ENCODE measurements at regions not wholly inside any gene's neighbourhood (a gene's known extent, or its start where the extent isn't known, plus 50 kb on each side); places are given as distances from the start of the nearest gene placed in this dataset.

DNA sequence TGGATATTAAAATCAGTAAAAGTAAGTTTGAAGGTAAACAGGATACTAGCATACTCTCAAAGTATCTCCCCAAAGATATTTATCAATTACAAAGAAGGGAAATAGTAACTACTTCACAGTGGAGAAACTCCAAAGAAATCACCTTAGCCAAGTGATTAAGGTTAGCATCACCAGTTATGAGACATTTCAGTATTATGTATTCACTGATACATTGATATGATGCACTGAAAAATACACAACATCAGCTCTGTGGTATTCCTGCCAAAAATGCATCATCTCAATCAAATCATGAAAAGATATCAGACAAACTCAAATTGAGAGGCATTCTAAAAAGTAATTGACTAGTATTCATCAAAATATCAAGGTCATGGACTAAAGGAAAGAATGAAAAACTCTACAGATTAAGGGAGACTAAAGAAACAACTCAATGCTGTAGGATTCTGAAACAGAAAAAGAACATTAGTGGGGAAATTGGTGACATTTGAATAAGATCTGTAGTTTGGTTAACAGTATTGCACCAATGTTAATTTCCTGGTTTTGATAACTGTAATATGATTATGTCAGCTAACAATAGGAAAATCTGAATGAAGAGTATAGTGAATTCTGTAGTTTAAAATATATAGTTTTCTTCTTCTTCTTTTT, 215.4 kb downstream of the UACA start:
- no peak for DNase-seq

GRCh38 chr15:70545526-70545925, 217.8 kb downstream of the UACA start:
- DNase-seq, result no peak

GRCh38 chr15:70541511-70541910, 221.8 kb downstream of the UACA start:
- DNase-seq, result no peak

GRCh38 chr15:70539912-70540530, 223.3 kb downstream of the UACA start:
- no peak for DNase-seq

GRCh38 chr15:70539409-70539808, 223.9 kb downstream of the UACA start:
- DNase-seq, result no peak

DNA sequence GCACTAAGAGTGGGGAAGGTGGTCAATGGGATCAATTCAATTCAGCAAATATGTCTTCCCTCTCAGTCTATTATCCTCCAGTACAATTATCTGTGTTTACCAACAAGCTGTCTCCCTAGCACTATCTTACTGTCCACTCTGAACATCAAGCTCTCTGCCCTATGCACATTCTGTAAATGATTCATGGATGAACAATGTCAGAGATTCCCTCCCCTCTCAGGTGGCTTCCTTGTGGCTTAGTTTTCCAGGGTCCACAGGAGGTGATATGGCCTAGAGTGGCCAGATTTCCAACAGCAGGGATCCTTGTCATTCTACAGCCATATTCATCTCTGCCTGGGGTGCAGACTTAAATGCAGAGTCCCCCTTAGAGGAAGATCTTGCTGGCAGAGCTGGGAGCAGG, 225.1 kb downstream of the UACA start:
- no peak for DNase-seq

DNA sequence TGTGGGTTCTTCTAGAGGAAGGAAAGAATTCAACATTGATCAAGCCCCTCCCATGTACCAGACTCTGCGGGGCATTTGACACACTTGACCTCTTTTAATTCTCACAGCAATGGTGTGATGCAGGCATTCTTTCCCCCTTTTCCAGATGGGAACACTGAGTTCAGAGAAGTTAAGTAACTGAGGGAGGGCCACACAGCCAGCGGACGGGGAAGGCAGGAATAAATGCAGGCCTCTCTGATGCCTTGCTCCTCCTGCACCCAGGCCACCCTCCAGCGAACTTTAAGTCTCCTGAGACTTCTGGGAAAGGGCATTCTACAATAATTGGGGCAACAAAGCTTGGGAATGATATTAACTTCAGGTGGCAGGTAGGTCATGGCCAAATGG, 227.4 kb downstream of the UACA start:
- no peak for DNase-seq

- DNase-seq, result peak; percentile 33 to 37
Observed at GRCh38 chr15:70535071-70535954, 228.0 kb downstream of the UACA start.

GRCh38 chr15:70533931-70534742, 229.2 kb downstream of the UACA start:
- DNase-seq, result no peak

DNA sequence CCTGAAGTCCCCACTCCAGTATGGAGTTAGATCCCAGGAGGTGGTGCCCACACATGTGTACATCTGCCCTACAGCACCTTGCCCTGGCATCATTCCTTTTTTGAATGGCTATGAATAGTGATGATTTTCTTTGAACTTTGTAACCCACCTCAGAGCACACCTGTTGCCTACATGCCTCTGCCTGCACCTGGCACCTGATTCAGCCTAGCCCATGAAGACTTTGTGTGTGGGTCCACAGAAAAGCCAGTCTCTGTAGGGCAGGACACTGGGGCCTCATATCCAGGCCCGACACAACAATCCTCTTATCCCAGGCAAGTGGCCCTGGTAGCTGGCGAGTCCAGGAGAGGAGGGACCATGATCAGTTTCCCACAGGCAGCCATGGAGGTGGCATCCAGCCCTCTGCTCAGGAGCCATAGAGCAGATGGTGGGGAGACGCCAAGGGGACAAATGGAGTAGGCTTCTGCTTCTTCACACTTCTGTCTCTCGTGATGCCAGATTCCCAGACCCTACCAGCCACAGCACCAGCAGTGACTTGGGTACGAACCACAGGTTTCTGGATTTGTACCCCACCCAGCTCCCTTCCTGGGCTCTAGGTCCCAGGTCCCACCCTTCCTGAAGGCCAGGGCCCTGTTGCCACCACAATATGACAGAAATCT, 230.7 kb downstream of the UACA start:
- no peak for DNase-seq

- DNase-seq, result no peak
Observed at GRCh38 chr15:70531576-70531975, 231.8 kb downstream of the UACA start.

- no peak for DNase-seq
Observed at GRCh38 chr15:70530906-70531305, 232.5 kb downstream of the UACA start.

- no peak for DNase-seq
Observed at GRCh38 chr15:70530503-70530902, 232.9 kb downstream of the UACA start.

- DNase-seq, result no peak
Observed at GRCh38 chr15:70530017-70530499, 233.3 kb downstream of the UACA start.

GRCh38 chr15:70528816-70529215, 234.5 kb downstream of the UACA start:
- DNase-seq, result no peak

DNA sequence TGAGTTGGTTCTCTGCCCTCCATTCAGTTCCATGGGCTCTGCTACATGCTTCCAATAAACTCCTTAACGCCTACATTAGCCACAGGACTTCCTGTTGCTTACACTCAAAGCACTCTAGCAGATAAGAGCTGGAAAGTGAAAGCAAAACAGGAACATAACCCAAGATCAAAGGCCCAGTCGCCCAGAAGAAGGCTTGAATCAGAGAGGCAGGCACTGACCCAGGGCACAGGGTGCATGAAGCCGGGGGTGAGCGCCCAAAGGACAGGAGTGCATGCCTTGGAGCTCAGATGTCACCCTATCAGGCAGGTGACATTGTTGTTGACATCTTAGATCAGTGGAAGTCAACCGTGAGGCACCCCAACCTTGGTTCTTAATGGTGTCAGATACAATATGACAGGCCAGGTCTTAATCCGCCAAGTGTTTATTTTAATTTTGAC, 235.1 kb downstream of the UACA start:
- peak; percentile 41 to 52 for DNase-seq

DNA sequence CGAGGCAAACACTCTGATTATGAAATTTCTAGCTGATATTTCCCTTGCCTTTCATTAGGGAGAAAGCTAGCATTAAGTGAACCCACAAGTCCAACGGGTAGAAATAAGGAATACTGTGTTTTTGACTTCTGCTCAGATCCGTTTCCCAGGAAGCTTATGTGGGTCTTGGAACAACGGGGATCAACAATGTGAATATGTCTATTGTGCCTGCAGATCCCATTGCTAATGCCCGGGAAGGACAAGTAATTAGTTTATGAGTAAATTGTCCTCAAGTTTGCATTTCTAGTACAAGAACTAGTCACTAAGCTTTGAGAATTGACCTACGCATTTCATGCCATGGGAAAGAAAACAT, 236.4 kb downstream of the UACA start:
- no peak for DNase-seq

GRCh38 chr15:70526221-70526973, 237.0 kb downstream of the UACA start:
- DNase-seq, result no peak

DNA sequence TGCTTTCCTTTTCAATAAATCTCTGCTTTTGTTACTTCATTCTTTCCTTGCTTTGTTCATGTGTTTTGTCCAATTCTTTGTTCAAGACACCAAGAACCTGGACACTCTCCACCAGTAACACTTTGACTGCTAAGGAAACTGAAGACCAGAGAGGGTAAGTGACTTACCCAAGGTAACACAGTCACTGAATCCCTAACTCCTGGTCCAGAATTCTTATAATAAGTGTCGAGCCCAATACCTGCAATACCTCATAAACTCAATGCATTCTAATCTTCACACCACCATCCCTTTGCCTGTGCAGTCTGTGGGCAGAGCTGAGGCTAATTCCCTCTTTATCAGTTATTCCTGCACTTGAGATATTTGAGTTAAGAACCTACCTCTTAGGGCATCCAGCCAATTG, 237.8 kb downstream of the UACA start:
- no peak for DNase-seq

GRCh38 chr15:70524470-70524869, 238.9 kb downstream of the UACA start:
- DNase-seq, result no peak

DNA sequence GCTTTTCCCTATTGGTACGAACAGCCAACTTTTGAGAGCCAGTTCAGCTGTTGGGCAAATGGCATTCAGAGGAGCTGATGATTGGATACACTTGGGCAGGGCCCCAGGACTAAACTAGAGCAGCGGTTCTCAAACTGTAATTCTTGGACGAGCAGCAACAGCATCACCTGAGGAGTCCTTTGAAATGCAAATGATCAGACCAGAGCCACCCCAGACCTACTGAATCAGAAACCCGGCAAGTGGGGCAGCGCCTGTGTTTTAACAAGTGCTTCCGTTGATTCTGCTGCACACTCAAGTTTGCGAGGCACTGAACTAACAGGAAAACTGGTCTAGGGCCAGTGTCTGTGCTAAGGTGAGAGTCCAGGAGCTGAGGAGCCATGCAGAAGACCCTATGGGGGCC, 239.7 kb downstream of the UACA start:
- no peak for DNase-seq

DNA sequence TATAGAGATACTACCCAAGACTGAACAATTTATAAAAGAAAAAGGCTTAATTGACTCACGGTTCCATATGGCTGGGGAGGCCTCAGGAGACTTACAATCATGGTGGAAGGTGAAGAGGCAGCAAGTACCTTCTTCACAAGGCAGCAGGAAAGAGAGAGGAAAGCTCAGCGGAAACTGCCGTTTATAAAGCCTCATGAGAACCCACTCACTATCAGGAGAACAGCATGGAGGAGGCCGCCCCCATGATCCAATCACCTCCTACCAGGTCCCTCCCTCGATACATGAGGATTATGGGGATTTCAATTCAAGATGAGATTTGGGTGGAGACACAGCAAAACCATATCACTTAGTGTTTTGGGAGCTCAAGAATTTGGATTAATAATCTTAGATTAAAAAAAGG, 240.2 kb downstream of the UACA start:
- DNase-seq, result no peak

Data from activated CD4-positive, alpha-beta T cell treated with anti-CD3 and anti-CD28 coated beads for 4 hours (primary cell).